ENCODE measurements at regions not wholly inside any gene's neighbourhood (a gene's known extent, or its start where the extent isn't known, plus 50 kb on each side); places are given as distances from the start of the nearest gene placed in this dataset.

- TF ChIP-seq REST (IDR thresholded peaks at IDR 0.05; ENCODE audit: low read depth) (no peak), RAD21 (IDR thresholded peaks at IDR 0.05; ENCODE audit: low read depth) (no peak), EP300 (IDR thresholded peaks at IDR 0.05; ENCODE audit: borderline replicate concordance) (no peak), EGR1 (IDR thresholded peaks at IDR 0.05) (no peak), TEAD4 (IDR thresholded peaks at IDR 0.05) (no peak), TCF12 (IDR thresholded peaks at IDR 0.05; ENCODE audit: low read depth) (no peak), CREB1 (IDR thresholded peaks at IDR 0.05; ENCODE audit: low read depth) (no peak), FOXM1 (IDR thresholded peaks at IDR 0.05; ENCODE audit: borderline replicate concordance, low read depth) (no peak), ZBTB7A (IDR thresholded peaks at IDR 0.05; ENCODE audit: low read depth) (no peak), CEBPB (IDR thresholded peaks at IDR 0.05) (no peak), YY1 (IDR thresholded peaks at IDR 0.05; ENCODE audit: low read depth) (no peak)
These were observed 85.8 kb upstream of the NAMPT start for GRCh38 chr7:106370542-106370941.
